HG02610 (cell line): ENCODE measurements at regions not wholly inside any gene's neighbourhood (a gene's known extent, or its start where the extent isn't known, plus 50 kb on each side); places are given as distances from the start of the nearest gene placed in this dataset.
"Not testable (repeated sequence)": the region's sequence is repeated elsewhere in the genome, so short reads cannot be mapped to it uniquely, and the experiment has no call there.

Experiments used
- ATAC-seq: cut with Tn5 transposase; IDR thresholded peaks from one replicate; pipeline ENCODE4 v1.9.1; 2021; ENCODE audit warnings: mild to moderate bottlenecking, moderate library complexity; ENCODE audit not compliant: unreplicated experiment

DNA sequence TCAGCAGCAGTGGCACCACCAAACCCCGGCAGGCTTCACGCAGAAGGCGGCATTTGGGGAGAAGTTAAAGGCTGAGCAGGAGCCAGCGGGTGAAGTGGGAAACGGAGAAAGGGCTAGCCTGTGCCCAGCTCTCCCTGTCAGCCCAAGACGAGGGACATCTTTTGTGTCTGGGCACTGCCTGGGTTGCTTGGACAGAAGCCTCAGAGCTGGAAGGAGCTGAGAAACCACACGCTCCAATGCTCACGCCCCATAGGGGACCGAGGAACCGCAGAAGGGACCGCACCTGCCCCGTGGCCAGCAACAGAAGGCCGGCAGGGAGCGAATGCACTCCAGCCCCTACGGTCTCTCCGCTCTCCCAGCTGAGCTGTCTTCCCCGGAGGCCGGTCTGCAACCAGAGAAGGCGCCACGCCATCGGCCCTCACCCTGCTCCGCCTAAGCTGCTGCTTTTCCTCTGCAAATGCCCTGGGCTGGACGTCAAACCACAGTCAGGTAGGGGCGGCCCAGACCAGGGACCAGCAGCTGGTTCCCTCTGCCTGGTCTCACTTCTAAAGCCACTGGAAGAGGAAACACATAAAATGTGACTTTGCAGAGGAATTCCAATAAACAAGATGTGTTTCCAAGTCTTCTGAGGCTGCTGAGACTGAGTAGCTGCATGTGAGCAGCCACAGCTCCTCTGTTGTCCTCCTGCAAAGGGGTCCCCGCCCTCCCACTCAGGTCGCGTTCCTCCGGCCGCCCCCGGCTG is 182.4 kb upstream of the ZNF469 start:
- ATAC-seq: not testable (repeated sequence)

- no peak for ATAC-seq
These were observed 181.9 kb upstream of the ZNF469 start for GRCh38 chr16:88200896-88201185.

GRCh38 chr16:88201611-88202010 is 181.1 kb upstream of the ZNF469 start:
- not testable (repeated sequence) for ATAC-seq

DNA sequence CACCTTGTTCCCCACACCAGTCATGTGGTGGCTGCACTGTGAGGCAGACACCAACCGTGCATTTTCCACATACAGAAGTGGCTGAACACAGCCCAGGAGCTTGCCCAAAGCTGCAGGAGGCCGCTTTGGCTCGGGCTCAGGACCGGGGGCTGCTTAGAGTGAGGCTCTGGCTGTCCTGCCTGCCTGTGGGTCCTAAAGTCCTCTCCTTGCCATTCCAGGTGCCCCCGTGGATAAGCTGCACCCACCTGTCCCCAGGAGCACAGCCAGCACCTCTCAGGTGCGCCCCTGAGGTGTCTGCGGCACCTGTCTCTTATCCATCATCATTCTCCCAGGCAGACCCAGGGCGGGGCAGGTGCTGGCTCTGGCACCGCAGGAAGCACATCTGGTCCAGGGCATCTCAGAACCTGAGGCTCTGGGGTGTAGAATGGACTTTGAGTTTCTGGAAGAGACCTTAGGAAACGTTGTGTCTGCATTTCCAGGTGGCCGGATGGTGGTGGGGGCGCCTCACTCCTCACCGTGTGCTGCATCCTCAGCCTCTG is 180.5 kb upstream of the ZNF469 start:
- ATAC-seq: no peak

DNA sequence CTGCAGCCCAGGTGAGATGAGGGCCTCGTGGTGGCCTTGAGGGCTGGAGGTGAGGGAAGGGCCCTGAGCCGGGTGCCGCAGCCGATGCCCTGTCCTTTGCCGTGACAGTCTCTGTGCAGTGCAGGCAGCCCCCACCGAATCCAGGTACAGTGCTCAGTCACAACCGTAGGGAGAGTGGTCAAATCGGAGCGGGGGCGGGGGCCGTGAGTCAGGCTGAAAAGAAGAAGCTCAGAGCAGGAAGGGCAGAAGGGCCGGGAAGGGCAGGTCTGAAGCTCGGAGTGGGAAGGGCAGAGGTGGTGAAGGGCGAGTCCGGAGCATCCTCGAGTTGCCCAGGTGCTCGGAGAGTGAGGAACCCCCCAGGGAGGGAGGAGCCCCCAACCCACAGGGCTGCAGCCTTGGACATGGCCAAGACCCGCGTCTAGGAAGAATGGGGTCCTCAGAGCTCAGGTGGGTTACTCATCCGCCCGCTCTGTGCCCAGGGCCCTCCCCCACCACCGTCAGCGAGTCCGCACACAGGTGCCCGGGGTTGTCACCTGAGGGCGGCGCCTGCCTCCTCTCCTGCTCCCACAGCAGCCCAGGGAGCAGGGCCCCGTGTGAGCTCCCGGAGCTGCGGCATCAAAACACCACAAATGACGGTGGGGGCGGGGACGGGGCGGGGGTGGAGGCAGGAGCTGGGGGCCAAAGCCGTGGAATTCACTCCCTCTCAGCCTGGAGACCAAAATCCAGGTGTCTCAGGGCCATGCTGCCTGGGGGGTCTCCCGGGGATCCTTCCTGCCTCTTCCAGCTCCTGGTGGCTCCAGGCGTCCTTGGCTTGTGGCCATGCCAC is 179.7 kb upstream of the ZNF469 start:
- ATAC-seq: not testable (repeated sequence)

DNA sequence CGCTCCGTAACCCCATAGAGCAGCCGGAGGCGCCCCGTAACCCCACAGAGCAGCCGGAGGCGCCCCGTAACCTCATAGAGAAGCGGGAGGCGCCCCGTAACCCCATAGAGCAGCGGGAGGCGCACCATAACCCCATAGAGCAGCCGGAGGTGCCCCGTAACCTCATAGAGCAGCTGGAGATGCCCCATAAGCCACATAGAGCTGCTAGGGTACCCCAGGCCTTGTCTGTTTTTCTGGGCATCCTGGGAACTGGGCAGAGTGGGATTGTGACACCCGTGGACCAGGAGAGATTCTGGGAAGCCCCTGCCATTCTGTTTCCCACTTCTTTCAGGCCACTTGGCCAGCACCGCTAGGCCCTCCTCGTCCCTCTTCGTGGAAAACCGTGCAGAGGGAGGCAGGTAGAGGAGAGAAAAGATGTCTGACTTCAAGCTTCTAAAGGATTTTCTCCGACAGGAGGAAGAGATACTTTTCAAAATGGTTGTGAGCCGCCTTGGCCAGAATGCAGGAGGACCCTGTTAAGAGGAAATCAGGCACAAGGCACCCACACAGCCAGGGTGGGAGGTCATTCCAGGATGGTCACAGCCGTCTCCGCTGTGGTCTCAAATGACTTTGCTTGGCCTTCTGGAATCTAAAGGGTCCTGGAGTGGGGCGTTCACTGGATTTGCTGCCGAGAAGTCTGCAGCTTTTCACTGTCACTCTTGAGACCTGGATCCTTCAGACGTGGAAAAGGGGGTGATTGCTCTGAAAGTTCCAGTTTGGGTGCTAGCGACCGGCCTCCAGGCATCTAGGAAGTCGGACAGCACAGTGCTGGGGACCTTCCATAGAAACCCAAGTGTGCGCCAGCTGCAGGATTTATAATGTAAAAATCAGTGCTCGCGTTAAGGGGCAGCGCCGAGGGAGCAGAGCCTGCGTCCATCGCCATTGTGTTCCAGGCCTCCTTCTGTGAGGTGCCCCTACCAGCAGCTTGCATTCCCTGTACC is 178.3 kb upstream of the ZNF469 start:
- not testable (repeated sequence) for ATAC-seq

GRCh38 chr16:88205482-88205881 is 177.3 kb upstream of the ZNF469 start:
- not testable (repeated sequence) for ATAC-seq

- not testable (repeated sequence) for ATAC-seq
These were observed 176.8 kb upstream of the ZNF469 start for GRCh38 chr16:88206006-88206405.

DNA sequence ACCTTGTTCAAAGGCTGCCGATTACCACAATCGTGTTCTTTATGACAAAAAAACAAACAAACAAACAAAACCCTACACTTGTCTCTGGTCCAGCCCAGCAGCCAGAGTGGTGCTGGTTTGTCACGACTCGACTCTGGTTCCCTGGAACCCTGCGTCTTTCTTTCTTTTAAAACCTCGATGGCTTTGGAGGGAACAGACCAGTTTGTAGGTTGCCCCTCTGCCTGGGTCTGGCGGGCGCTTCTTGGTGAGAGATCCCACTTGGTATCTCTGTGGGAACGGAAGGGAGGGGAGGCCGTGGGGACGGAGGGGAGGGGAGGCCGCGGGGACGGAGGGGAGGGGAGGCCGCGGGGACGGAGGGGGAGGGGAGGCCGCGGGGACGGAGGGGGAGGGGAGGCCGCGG is 176.2 kb upstream of the ZNF469 start:
- not testable (repeated sequence) for ATAC-seq

DNA sequence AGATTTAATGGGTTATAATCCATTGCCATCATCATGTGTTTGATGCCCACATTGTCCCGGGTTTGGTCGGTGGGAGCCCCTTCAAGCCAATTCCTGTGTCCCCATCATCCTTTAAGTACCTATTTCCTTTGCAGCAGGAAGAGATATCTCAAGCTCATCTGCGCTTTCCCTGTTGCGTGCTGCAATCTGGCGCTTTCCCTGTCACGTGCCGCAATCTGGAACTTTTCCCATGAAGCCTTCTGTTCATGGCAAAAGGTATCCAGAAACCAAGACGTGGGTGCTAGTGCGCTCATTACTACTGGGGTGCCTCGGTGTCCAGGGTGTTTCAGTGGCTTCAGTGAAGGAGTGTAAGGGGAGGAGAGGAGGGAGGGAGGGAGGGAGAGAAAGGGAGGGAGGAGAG is 174.6 kb upstream of the ZNF469 start:
- ATAC-seq: no peak

DNA sequence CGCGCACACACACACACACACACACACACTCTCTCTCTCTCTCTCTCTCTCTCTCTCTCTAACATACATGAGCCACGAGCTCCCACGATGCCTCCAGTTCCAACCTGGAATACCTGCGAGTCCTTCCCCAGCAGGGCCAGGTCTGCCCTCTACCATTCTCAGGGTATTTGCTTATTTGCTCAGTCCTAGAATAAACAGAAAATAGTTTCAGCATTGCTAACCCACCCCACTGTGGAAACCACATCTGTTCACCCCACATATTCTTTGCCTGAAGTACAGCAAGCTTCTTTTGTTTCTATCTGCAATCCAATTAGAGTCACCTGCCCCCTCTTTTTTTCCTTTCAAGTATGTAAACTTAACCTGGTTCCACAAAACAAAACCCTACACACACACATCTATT is 174.0 kb upstream of the ZNF469 start:
- ATAC-seq: not testable (repeated sequence)

DNA sequence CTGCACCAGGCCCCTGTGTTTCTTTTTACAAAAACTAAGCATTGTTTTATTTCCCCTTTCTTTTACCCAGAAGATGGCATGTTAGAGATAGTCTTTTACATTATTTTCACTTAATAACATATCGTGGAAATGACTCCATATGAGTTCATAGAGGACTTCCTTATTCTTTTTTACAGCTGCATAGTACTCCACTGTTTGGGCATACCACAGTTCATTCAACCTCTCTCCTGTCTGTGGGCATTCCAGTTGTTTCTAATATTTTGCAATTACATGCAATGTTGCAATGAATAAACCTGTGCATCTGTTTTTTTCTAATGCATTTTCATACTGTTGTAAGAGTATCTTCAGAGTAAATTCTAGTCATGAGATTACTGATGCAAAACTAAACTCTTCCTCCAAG is 173.2 kb upstream of the ZNF469 start:
- not testable (repeated sequence) for ATAC-seq

- ATAC-seq: not testable (repeated sequence)
These were observed 168.8 kb upstream of the ZNF469 start for GRCh38 chr16:88213937-88214336.

- not testable (repeated sequence) for ATAC-seq
These were observed 161.6 kb upstream of the ZNF469 start for GRCh38 chr16:88221001-88221761.

GRCh38 chr16:88223696-88224095 is 159.1 kb upstream of the ZNF469 start:
- not testable (repeated sequence) for ATAC-seq

GRCh38 chr16:88224131-88224898 is 158.4 kb upstream of the ZNF469 start:
- not testable (repeated sequence) for ATAC-seq

DNA sequence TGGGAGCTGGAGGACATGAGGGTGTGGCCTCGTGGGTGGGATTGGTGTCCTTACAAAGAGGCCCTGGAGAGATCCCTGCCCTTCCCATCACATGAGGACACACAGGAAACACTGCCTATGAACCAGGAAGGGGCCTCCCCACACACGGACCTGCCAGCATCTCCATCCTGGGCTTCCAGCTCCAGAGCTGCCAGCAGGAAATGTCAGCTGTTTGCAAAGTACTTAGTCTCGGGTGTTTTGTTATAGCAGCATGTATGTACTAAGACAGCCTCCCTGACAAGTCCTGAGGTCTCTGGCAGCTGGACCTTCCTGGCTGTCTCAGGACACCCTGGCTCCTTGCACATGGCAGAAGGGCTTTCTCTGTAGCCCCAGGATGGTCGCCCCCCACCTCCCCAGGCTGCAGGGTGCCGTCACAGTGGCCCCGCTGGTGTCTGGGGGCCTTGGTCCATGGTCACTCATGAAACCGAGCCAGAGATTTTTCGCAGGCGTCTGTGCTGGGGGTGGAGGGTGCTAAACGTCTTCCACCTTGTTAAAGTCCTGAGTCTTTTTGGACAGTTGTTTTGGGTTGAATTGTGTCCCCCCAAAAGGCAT is 157.0 kb upstream of the ZNF469 start:
- not testable (repeated sequence) for ATAC-seq

- ATAC-seq: not testable (repeated sequence)
These were observed 156.5 kb upstream of the ZNF469 start for GRCh38 chr16:88226302-88226701.
